NB4 (cell line): ENCODE measurements at regions not wholly inside any gene's neighbourhood (a gene's known extent, or its start where the extent isn't known, plus 50 kb on each side); places are given as distances from the start of the nearest gene placed in this dataset.

Experiments
- POLR2A ChIP-seq: IDR thresholded peaks from 2 replicates; pipeline ENCODE4 v1.6.1; 2011; ENCODE audit warnings: mild to moderate bottlenecking; ENCODE audit not compliant: insufficient read length; ENCODE audit errors: extremely low read depth
- TF ChIP-seq, protein P1 (sequence below): IDR thresholded peaks from one replicate; pipeline ENCODE4 v1.5.1; 2012; ENCODE audit warnings: low read depth, low read length
- TF ChIP-seq, protein P2 (sequence below): IDR thresholded peaks from 2 replicates; pipeline ENCODE4 v1.6.1; 2011; ENCODE audit warnings: low read depth, low read length

DNA sequence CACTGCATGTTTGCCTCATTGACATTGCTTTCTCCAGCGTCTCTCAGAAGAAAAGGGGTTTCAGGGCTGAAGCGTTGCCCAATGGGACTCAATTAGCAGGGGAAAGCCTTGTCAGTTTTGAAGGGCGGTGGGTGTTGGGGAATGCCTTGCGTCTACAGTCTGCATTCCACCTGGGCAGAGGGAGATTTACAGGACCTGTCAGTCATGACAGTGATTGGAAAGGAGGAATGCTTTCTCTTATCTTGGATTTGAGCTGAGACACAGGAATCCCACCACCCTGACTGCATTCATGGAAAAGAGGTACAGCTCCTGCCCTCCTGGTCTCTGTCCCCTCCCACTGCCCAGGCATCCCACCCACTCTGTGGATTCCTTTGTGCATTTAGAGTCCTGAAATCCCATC lies 123.9 kb downstream of the ACKR3 start:
- TF ChIP-seq POLR2A, result no peak
- TF ChIP-seq, protein P1, sequence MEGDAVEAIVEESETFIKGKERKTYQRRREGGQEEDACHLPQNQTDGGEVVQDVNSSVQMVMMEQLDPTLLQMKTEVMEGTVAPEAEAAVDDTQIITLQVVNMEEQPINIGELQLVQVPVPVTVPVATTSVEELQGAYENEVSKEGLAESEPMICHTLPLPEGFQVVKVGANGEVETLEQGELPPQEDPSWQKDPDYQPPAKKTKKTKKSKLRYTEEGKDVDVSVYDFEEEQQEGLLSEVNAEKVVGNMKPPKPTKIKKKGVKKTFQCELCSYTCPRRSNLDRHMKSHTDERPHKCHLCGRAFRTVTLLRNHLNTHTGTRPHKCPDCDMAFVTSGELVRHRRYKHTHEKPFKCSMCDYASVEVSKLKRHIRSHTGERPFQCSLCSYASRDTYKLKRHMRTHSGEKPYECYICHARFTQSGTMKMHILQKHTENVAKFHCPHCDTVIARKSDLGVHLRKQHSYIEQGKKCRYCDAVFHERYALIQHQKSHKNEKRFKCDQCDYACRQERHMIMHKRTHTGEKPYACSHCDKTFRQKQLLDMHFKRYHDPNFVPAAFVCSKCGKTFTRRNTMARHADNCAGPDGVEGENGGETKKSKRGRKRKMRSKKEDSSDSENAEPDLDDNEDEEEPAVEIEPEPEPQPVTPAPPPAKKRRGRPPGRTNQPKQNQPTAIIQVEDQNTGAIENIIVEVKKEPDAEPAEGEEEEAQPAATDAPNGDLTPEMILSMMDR, result no peak
- TF ChIP-seq, protein P2, sequence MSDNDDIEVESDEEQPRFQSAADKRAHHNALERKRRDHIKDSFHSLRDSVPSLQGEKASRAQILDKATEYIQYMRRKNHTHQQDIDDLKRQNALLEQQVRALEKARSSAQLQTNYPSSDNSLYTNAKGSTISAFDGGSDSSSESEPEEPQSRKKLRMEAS, result no peak
